Dedifferentiated amniotic fluid mesenchymal stem cell (primary cell): ENCODE measurements at regions not wholly inside any gene's neighbourhood (a gene's known extent, or its start where the extent isn't known, plus 50 kb on each side); places are given as distances from the start of the nearest gene placed in this dataset.
A peak's percentile ranks its signal among the peaks of the same experiment; 100 is the strongest.

ENCODE experiments used
- DNase-seq: peaks from one replicate; pipeline ENCODE4 v3.0.0-alpha.2; 2016; ENCODE audit errors: extremely low spot score

- no peak for DNase-seq
Observed at GRCh38 chr6:74956559-74957428, 249.1 kb downstream of the COL12A1 start.

GRCh38 chr6:74953708-74954107 lies 252.1 kb downstream of the COL12A1 start:
- DNase-seq, result no peak

DNA sequence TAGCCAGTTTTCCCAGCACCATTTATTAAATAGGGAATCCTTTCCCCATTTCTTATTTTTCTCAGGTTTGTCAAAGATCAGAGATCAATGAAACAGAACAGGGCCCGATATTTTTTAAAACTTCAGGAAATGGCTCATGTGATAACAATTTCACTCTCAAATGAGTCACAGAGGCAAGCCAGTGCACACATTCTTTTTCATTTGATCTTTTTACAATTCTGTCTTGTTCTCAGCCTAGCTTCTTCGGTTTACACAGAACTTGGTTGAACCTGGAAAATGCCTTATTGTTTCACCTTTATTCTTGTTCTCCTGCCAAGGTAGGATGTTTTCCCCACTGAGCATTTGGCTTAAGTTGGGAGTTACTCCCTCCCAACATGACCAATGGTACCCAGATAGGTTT lies 258.9 kb downstream of the COL12A1 start:
- DNase-seq, result no peak

DNA sequence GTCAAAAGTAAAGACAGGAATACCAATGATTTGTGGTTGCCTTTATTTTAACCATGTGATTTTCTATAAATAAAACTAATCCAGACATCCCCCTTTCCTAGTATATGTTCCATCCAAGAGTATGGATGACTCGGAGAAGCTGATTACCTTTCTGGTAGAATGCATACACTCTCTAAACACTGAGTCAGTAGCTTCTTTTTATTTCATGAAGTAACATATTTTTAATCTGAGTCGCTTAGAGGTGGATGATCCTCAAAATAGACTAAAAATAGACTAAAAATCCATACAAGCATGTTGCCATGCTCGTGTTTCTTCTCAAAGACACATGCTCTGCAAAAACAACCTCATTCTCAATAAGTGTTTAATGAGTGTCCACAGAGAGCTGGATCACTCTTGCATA lies 263.7 kb downstream of the COL12A1 start:
- no peak for DNase-seq

DNA sequence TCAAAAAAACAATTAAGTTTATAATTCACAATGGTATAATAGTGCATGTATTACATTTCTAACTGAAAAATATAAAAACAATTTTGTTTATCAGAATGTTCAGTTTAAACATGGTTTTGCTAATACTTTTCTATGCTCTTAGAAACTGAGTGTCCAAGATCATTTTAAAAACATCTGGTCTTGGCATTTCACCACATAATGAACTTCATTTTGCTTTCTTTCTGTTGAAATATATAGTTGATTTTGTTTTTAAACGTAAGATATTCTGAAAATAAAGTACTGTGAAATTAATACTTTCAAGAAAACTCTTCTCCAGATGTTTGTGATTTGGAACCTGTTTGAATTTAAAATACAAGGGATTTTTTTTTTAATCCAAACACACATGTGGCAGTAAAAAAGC lies 264.4 kb downstream of the COL12A1 start:
- DNase-seq, result no peak

DNA sequence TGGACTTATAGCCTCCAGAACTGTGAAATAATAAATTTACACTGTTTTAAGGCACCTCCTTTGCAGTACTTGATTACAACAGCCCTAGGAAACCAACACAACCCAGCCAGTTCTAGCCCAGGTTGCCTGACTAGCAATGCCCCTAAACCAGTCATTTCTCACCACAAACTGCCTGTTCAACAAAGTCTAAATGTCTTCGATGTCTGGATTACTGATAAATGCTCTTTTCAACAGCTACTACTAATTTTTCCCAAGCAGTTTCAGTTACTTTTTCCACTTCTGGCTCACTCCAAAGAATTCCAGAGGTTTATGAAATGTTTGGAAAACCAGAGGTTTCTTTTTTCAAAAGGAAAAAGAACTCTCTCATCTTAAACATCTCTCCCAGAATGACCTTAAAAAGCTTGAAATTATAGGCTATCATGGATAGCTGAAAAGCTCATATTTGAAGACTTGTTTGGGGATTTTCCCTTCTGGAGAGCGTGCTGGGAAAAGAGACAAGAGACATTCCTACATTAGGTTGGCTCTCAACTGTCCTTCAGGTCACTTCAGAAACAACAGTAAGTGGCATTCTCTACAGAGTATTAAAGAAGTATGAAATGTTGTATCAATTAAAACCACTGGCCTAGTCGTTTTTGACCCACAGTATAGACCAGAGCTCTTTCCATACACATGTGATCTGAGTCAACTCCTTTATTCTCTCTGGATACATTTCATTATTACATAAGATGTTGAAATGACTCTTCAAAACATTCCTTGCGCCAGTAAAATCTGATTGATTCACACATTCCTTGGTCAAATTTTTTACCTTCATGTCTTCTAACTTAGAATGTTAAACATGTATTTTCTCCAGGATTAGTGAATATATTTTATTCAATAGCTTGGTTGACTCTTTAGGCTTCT lies 265.9 kb downstream of the COL12A1 start:
- DNase-seq, result no peak

GRCh38 chr6:74939151-74939708 lies 266.6 kb downstream of the COL12A1 start:
- DNase-seq, result no peak

- DNase-seq, result no peak
Observed at GRCh38 chr6:74937936-74938335, 267.9 kb downstream of the COL12A1 start.

GRCh38 chr6:74936886-74937285 lies 269.0 kb downstream of the COL12A1 start:
- no peak for DNase-seq

DNA sequence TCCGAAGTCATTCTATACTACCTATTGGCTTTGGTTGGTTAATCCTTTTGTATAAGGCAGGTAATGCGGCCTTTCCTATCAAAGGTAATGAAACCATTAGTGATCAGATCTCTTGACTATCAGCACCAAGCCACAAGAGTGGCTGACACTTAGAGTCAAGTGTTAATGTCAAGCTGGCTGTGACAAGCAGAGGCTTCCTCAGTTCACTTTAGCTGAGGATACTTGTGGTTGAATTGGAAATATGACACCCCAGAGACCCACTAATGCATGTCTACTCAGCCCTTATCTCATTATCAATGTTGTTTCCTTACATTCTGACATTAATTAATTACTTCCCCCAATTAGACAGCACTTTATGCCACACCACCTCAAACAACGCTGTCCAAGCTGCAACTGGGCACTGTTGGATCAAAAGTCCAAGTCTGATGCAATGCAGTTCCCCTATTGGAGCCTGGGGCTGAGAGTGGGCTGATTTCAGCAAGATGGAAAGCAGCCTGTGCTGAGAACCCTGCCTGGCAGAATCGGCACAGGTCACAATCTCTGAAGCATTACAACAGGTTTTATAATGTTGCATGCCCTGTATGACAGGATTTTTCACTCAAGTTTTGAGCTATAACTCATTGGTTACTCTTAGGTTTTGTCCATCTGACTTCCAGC lies 273.5 kb downstream of the COL12A1 start:
- no peak for DNase-seq

DNA sequence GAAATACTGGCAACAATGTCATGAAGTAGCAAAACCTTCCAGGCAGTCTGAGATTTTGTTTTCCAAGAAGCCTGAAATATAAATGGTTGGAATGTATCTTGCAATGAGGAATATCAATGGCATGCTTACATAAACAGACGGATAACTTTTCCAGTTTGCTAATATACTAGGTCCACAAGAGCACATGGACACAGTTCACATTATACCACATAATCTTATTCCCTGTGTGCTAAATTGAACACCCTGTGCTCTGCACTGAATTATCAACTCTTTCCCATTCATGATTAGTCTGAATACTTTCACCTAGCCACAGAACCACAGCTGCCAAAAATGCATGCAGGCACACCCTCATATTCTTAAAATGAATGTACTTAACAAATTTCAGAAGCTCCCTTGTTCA lies 274.3 kb downstream of the COL12A1 start:
- peak; percentile 91 for DNase-seq

- DNase-seq, result no peak
Observed at GRCh38 chr6:74928203-74928602, 277.6 kb downstream of the COL12A1 start.

DNA sequence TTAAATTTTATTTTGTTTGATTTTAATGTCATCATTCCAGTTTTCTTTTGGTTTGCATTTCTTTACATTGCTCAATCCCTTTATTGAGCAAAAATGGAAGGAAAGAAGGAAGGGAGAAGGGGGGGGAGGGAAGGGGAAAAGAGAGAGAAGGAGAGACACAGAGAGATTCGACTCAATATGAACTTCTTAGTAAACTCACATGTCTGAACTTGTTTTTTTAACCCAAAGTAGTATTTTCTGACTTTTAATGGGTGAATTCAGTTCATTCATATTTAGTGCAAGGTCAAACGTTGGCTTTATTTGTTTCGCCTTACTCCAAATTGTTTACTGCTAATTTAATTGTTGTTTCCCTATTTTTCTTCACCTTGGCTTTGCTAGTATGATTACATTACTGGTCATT lies 278.6 kb downstream of the COL12A1 start:
- DNase-seq, result no peak

- no peak for DNase-seq
Observed at GRCh38 chr6:74925683-74926082, 280.2 kb downstream of the COL12A1 start.

- no peak for DNase-seq
Observed at GRCh38 chr6:74914888-74915287, 291.0 kb downstream of the COL12A1 start.

DNA sequence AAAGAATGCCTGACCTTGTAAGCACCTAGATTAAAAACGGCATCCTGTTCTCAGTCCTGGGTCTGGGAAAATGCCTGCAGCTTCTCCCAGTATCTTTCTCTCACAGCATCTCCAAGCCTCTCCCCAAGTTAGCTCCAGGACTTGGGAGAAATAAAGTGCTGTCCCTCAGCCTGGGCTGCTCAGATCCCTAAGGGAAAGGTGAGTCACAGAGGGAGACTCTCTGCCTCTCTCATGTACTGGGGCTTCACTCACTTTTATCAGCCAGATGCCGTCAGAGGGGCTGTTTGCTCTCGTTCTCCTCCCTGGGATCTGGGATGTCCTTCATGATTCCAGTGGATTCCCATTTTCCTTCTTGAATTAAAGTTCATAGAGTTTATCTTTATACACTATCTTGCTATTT lies 293.6 kb downstream of the COL12A1 start:
- no peak for DNase-seq

DNA sequence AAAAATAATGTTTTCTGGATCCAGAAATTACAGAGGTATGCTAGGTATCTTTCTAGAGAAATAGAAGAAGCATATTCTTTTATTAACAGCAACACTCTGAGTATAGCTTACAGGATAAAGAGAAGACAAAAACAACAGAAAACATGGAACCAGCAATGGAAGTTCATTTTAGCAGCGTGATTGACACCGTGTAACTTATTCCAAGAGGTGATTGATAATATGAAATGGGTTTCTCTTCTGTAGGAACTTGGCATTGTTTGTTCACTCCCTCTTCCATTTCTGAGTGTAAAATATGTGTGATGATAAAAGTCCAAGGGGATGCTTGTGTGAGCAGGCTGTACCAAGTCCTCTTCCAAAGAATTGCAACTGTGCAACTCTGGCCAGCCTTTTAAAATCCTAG lies 303.0 kb downstream of the COL12A1 start:
- DNase-seq, result no peak

DNA sequence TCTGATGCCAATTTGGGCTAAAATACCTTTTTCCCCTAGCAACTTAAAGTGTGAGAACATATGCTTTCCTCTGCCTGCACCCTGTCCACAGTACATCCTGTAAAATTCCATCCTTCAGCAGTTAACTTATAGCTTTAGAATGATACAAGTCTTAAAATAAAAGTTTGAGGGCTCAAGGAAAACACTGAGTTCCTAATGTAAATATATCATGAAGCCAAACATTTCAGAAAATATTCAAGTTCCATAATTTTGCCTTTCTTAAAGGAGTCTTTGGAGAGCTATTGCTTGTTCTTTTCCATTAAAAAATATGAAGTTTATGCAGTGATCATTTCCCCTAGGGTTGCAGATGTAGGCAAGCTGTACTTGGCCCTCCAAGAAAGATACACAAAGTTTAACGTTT lies 303.8 kb downstream of the COL12A1 start:
- no peak for DNase-seq

DNA sequence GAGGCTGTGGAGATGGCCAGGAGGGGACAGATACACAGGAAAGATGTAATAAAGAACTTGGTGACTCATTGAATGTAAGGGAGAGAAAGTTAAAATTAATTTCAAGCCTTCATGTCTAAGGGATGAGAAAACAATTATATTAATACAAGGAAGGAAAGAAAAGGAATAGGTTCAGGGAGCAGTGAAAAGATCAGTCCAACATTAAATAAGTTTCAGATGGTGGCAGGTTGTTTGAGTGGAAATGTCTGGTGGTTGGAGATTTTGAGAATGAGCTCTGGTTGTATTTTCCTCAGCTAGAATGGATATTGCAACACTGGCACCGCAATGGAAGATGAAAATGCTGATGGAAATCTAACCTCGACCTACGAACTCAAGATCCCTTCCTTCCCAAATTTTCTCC lies 304.3 kb downstream of the COL12A1 start:
- DNase-seq, result no peak

- DNase-seq, result no peak
Observed at GRCh38 chr6:74899416-74899815, 306.4 kb downstream of the COL12A1 start.

DNA sequence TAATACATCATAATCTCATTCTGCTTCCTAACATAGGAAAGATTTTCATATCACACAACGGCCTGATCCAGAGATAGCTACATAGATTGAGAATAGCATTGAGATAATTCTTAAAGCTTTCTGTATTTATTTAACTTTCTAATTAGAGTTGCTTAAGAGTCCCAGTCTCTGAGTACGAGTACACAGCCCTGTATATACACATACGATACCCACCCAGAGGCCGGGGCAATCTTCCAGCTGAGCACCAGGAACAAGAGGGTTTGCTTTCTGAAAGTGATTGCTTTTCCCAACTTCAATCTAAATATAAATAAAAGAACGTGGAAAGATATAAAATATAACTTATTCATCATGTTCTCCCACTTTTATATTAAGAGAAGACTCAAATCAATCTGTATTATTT lies 313.8 kb downstream of the COL12A1 start:
- no peak for DNase-seq

DNA sequence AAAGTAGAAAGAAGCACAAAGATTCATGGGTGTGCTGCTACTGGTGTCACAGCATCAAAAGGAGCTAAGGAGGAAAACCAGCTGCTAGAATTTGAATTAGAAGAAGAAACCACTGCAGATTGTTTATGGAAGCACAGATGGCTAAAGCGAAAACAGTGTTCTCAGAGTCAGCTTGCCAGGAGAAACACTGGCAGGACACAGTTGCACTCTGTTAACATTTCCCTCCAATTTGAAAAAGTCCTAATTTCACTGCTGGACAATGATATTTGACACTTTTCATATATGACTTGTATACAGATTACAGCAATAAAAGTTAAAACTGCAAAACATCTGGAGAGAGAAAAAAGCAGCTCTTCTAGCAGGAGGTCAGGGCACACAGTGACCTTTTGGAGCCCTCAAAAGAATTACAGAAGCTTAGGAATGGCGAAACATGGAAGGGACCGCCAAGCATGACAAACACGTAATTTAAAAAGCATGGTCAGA lies 314.5 kb downstream of the COL12A1 start:
- DNase-seq, result peak; percentile 42
